ENCODE measurements at regions not wholly inside any gene's neighbourhood (a gene's known extent, or its start where the extent isn't known, plus 50 kb on each side); places are given as distances from the start of the nearest gene placed in this dataset.

GRCh38 chr7:155361947-155362346 is 64.3 kb downstream of the INSIG1 start:
- no peak for TF ChIP-seq POLR2A (IDR thresholded peaks at IDR 0.05)
- no peak for TF ChIP-seq CTCF (IDR thresholded peaks at IDR 0.05)
